NCI-H2107 treated with DMSO at 0.1 percent for 48 hours (cell line): ENCODE measurements at regions not wholly inside any gene's neighbourhood (a gene's known extent, or its start where the extent isn't known, plus 50 kb on each side); places are given as distances from the start of the nearest gene placed in this dataset.

Experiments
- DNase-seq: peaks from one replicate; lab custom pipeline; 2025; ENCODE audit not compliant: unreplicated experiment; lab: John Stamatoyannopoulos, UW

GRCh38 chr5:145283141-145283810 is 551.9 kb downstream of the PRELID2 start:
- no peak for DNase-seq

GRCh38 chr5:145280806-145281205 is 554.3 kb downstream of the PRELID2 start:
- DNase-seq: no peak

- no peak for DNase-seq
Observed at GRCh38 chr5:145280214-145280613, 554.9 kb downstream of the PRELID2 start.

GRCh38 chr5:145260670-145261069 is 574.5 kb downstream of the PRELID2 start:
- no peak for DNase-seq

- no peak for DNase-seq
Observed at GRCh38 chr5:145247745-145248040, 587.4 kb downstream of the PRELID2 start.

GRCh38 chr5:145246961-145247744 is 588.0 kb downstream of the PRELID2 start:
- DNase-seq: no peak

- no peak for DNase-seq
Observed at GRCh38 chr5:145246379-145246778, 588.8 kb downstream of the PRELID2 start.

GRCh38 chr5:145245354-145245753 is 589.8 kb downstream of the PRELID2 start:
- no peak for DNase-seq

- no peak for DNase-seq
Observed at GRCh38 chr5:145244788-145245187, 590.4 kb downstream of the PRELID2 start.

- DNase-seq: no peak
Observed at GRCh38 chr5:145244251-145244650, 590.9 kb downstream of the PRELID2 start.

GRCh38 chr5:145243016-145243415 is 592.1 kb downstream of the PRELID2 start:
- no peak for DNase-seq

- no peak for DNase-seq
Observed at GRCh38 chr5:145242551-145242950, 592.6 kb downstream of the PRELID2 start.

GRCh38 chr5:145237843-145238242 is 597.3 kb downstream of the PRELID2 start:
- peak; percentile 77 for DNase-seq

GRCh38 chr5:145236983-145237382 is 598.2 kb downstream of the PRELID2 start:
- no peak for DNase-seq

GRCh38 chr5:145236127-145236526 is 599.0 kb downstream of the PRELID2 start:
- DNase-seq: no peak

GRCh38 chr5:145233461-145233860 is 601.7 kb downstream of the PRELID2 start:
- no peak for DNase-seq

- DNase-seq: no peak
Observed at GRCh38 chr5:145230781-145231180, 604.4 kb downstream of the PRELID2 start.

- no peak for DNase-seq
Observed at GRCh38 chr5:145228564-145228963, 606.6 kb downstream of the PRELID2 start.

- no peak for DNase-seq
Observed at GRCh38 chr5:145227881-145228280, 607.3 kb downstream of the PRELID2 start.

GRCh38 chr5:145226726-145227125 is 608.4 kb downstream of the PRELID2 start:
- DNase-seq: no peak

GRCh38 chr5:145225529-145225928 is 609.6 kb downstream of the PRELID2 start:
- no peak for DNase-seq

- no peak for DNase-seq
Observed at GRCh38 chr5:145223582-145223981, 611.6 kb downstream of the PRELID2 start.

GRCh38 chr5:145222622-145223021 is 612.5 kb downstream of the PRELID2 start:
- no peak for DNase-seq
